ENCODE measurements at regions not wholly inside any gene's neighbourhood (a gene's known extent, or its start where the extent isn't known, plus 50 kb on each side); places are given as distances from the start of the nearest gene placed in this dataset.

DNA sequence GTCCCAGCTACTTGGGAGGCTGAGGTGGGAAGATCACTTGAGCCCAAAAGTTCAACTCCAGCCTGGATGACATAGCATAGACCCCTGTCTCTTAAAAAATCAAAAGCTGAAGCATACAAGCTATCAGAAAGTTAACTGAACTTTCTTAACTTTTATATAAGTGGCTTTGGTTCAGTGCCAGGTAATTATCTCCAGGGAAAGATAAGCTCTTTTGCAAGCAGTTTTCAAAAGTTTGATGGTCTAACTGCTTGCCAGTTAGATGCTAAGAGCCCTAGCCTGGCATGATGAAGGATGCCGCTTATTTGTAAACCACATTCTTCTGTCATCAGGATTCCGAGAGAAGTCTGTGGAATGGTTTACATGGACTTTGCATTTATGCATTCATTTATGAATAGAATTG is 409.1 kb downstream of the AEBP2 start:
- H3K36me3 Mint-ChIP-seq (ENCODE audit: low read depth): no peaks in the 10 kb centered on the region
- no peaks in the 10 kb centered on the region for H3K9me3 Mint-ChIP-seq
- H3K4me1 Mint-ChIP-seq (ENCODE audit: low read depth): peaks cover 43% of the 10 kb centered on the region
- H3K4me3 Mint-ChIP-seq: no peak overlapping the region
- no peaks in the 10 kb centered on the region for H3K27me3 Mint-ChIP-seq
- no peak overlapping the region for H3K27ac Mint-ChIP-seq

DNA sequence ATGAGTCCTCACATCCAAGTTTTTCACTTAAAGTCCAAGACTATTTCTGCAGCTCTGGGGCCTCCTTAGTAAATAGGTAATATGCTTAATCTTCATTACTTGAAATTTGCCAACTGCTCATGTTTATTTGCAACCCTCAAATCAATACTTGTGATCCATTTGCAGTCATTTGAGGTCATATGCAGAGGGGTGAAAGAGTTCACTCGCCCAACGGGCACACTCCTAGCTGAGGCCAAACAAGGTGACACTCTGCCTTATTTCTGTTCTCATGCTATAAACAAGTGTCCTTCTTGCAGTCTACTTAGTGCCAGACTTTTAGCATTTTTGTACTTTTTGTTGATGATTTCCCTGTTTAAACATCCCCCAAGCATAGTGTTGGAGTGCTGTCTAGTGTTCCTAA is 409.9 kb downstream of the AEBP2 start:
- H3K4me1 Mint-ChIP-seq (ENCODE audit: low read depth): peaks cover 43% of the 10 kb centered on the region
- H3K27ac Mint-ChIP-seq: no peak overlapping the region
- H3K36me3 Mint-ChIP-seq (ENCODE audit: low read depth): no peaks in the 10 kb centered on the region
- H3K4me3 Mint-ChIP-seq: no peak overlapping the region
- no peaks in the 10 kb centered on the region for H3K27me3 Mint-ChIP-seq
- no peaks in the 10 kb centered on the region for H3K9me3 Mint-ChIP-seq

DNA sequence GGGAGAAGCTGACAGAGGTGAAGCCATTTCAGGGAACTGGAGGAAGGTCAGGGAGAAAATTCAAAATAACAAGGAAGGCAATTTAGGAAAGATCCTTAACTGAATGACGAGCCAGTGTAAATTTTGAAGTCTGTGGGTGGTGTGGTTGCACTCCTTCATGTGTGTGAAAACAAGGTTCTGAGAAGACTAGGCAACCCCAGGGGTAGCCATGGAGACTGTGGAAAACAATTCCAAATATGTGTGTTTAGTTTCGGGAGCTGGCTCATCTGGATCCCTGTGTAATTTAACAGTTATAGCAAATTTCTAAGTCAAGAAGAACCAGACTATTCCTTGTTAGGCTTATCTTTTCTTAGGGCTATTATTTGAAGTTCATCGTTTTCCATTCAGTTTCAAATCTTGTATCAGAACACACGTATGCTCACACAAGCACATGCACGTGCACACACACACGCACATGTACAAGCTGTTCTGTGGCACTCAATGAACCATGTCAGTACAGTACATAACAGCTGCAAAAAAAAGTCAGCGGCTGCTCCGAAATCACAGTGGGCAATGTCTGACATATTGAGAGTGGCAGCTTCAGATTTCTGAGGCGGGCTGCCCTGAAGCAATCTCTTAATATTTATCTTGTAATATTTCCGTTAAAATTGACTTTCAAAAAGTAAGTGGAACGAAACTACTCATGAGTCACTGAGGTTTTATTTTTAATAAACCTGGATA is 411.2 kb downstream of the AEBP2 start:
- H3K27me3 Mint-ChIP-seq: no peaks in the 10 kb centered on the region
- H3K36me3 Mint-ChIP-seq (ENCODE audit: low read depth): no peaks in the 10 kb centered on the region
- peaks cover 43% of the 10 kb centered on the region for H3K4me1 Mint-ChIP-seq (ENCODE audit: low read depth)
- no peak overlapping the region for H3K4me3 Mint-ChIP-seq
- peak overlapping the region; percentile 3 for H3K27ac Mint-ChIP-seq
- no peaks in the 10 kb centered on the region for H3K9me3 Mint-ChIP-seq

DNA sequence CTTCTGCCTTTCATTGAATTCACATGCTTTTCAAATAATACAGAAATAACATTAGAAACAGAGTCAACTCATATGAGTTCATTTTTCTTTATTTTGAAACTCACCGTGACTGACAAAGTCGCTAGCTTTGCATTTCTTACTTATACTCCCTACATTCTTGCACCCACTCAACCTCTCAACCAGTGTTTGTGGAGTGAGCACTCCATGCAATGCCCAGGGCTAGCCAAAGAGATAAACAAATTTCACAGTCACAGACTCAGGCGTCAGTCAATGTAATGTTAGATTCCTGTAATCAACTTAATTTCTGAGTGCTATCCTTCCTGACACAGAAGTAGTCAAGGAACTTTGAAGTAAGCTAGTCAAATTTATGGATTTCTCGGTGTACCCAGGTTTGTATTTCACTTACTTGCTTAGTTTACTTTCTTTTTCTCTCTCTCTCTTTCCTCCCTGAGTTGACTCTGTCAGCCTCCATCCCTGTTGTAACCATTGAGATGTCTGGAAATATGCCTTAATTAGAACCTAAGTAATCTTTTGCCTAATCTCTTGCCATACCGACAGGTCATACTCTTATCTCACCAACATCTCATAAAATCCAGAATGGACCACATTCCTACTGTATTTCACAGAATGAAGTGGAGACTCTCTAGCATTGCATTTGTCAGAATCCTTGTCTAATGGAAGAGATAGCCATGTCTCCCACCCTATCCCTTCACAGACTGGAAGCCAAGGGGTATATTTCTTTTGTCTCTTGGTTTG is 413.0 kb downstream of the AEBP2 start:
- H3K27me3 Mint-ChIP-seq: peaks cover 8% of the 10 kb centered on the region
- H3K4me1 Mint-ChIP-seq (ENCODE audit: low read depth): peaks cover 33% of the 10 kb centered on the region
- no peaks in the 10 kb centered on the region for H3K36me3 Mint-ChIP-seq (ENCODE audit: low read depth)
- H3K27ac Mint-ChIP-seq: no peak overlapping the region
- no peak overlapping the region for H3K4me3 Mint-ChIP-seq
- no peaks in the 10 kb centered on the region for H3K9me3 Mint-ChIP-seq

DNA sequence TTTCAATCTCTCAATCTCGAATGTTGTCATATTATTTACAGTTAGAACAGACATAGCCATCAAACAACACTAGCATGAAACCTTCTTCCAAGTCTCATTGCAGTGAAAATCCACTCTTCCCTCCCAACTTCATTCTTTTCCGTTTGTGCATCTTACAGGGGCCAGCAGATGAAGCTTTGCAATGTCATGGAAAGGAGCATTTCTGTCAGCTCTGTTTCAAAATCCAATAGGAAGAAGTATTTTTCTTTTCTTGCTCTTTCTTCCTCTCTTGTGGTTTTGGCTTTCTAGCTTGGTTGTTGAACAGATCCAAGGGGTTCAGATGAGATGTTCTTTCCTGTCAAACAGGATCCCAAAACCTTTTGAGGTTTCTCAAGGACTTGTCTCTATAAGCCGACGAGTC is 416.6 kb downstream of the AEBP2 start:
- Mint-ChIP-seq H3K4me3 (no peak overlapping the region), H3K27me3 (peaks cover 8% of the 10 kb centered on the region), H3K36me3 (ENCODE audit: low read depth) (no peaks in the 10 kb centered on the region), H3K27ac (no peak overlapping the region), H3K9me3 (no peaks in the 10 kb centered on the region), H3K4me1 (ENCODE audit: low read depth) (peaks cover 4% of the 10 kb centered on the region)

DNA sequence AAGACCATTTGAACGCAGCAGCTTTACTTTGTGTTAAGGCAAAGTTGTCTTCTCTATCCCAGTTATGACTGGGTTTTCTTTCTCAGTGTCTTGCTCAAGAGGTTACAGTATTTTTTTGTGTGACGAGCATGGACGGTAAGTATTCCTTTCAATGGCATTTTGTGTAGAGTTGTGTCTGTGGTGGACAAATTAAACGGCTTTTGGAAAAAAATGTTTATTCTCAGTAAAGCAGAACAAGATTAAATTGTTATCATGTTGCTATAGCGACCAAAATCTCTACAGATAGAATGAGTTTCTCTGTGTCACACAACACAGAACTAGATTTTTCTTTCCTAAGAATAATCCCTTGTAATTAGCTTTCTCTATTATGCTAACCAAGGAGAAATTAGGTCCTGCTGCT is 417.1 kb downstream of the AEBP2 start:
- peaks cover 8% of the 10 kb centered on the region for H3K27me3 Mint-ChIP-seq
- H3K4me3 Mint-ChIP-seq: no peak overlapping the region
- H3K9me3 Mint-ChIP-seq: no peaks in the 10 kb centered on the region
- H3K4me1 Mint-ChIP-seq (ENCODE audit: low read depth): no peaks in the 10 kb centered on the region
- no peaks in the 10 kb centered on the region for H3K36me3 Mint-ChIP-seq (ENCODE audit: low read depth)
- H3K27ac Mint-ChIP-seq: no peak overlapping the region

DNA sequence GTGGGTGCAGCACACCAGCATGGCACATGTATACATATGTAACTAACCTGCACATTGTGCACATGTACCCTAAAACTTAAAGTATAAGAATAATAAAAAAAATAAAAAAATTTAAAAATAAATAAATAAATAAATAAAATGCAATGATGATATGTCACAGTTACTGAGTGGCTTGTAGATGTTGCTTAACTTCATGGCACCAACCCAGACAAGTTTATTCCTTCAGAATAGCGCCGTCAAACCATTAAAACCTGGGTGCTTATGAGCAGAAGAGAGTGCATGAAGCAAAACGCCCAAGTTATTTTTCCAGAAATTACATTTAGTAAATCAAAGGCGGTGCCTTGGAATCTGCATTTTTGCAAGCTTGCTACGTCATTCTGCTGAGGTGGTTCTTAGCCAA is 417.9 kb downstream of the AEBP2 start:
- peaks cover 8% of the 10 kb centered on the region for H3K27me3 Mint-ChIP-seq
- no peaks in the 10 kb centered on the region for H3K4me1 Mint-ChIP-seq (ENCODE audit: low read depth)
- H3K36me3 Mint-ChIP-seq (ENCODE audit: low read depth): no peaks in the 10 kb centered on the region
- H3K4me3 Mint-ChIP-seq: no peak overlapping the region
- no peaks in the 10 kb centered on the region for H3K9me3 Mint-ChIP-seq
- H3K27ac Mint-ChIP-seq: no peak overlapping the region

DNA sequence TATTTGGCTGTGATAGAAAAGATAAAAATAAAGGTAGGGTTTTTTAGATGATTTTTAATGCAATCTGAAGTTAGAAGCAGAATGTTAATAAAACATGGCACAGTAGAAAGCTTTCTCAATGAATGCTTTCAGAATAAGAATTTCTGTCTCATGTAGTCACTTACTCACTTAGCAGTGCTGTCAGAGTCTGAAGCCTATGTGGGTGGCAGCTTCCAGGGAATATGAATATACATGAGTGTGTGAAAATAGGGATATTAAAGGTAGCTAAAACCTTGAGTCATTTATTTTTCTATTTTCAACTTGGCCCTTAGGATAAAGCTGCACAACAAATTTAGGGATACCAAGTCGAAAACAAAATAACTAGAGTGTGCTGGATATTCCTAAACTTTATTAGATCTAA is 427.9 kb downstream of the AEBP2 start:
- H3K36me3 Mint-ChIP-seq (ENCODE audit: low read depth): no peaks in the 10 kb centered on the region
- H3K27me3 Mint-ChIP-seq: no peaks in the 10 kb centered on the region
- H3K27ac Mint-ChIP-seq: no peak overlapping the region
- H3K4me1 Mint-ChIP-seq (ENCODE audit: low read depth): peaks cover 21% of the 10 kb centered on the region
- no peaks in the 10 kb centered on the region for H3K9me3 Mint-ChIP-seq
- H3K4me3 Mint-ChIP-seq: no peak overlapping the region

DNA sequence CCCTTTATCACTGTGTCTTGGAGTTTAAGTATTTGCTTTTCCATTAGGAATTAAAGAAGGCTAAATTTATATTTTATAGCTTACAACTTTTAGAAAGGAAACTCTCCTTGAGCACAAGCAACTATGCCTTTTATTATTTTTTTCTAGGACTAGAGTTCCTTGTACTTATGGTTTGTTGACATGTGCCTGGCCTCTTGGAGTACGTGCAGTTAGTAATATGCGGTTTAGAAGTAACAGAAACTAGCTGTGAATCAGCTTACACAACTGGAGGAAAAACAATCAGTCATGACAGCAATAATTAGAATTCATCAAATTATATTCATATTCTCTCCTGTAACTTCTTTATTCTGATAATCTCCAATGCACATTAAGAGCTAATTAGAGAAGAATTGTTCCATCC is 428.7 kb downstream of the AEBP2 start:
- peaks cover 21% of the 10 kb centered on the region for H3K4me1 Mint-ChIP-seq (ENCODE audit: low read depth)
- H3K36me3 Mint-ChIP-seq (ENCODE audit: low read depth): no peaks in the 10 kb centered on the region
- H3K9me3 Mint-ChIP-seq: peaks cover under 1% of the 10 kb centered on the region
- H3K27me3 Mint-ChIP-seq: no peaks in the 10 kb centered on the region
- H3K4me3 Mint-ChIP-seq: no peak overlapping the region
- no peak overlapping the region for H3K27ac Mint-ChIP-seq

DNA sequence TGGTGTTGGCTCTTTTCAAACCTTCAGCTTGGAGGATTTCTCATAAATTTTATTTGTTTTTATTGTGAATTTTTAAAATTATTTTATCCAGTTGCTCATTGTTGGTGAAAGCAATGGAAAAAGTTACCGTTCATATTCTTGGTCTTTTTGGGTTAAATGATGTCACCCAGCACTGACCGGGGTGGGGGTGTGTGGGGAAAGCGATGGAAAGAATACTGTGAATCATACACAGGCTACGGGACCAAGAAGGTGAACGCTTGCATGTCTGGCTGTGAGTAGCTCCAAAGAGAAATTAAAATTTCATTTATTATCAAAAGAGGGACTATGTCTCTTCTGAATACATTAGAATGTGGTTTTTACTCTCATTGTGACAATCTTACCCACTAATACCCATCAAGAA is 430.1 kb downstream of the AEBP2 start:
- Mint-ChIP-seq H3K4me1 (ENCODE audit: low read depth) (peaks cover 21% of the 10 kb centered on the region), H3K9me3 (peaks cover 4% of the 10 kb centered on the region), H3K27me3 (no peaks in the 10 kb centered on the region), H3K27ac (no peak overlapping the region), H3K4me3 (no peak overlapping the region), H3K36me3 (ENCODE audit: low read depth) (no peaks in the 10 kb centered on the region)

DNA sequence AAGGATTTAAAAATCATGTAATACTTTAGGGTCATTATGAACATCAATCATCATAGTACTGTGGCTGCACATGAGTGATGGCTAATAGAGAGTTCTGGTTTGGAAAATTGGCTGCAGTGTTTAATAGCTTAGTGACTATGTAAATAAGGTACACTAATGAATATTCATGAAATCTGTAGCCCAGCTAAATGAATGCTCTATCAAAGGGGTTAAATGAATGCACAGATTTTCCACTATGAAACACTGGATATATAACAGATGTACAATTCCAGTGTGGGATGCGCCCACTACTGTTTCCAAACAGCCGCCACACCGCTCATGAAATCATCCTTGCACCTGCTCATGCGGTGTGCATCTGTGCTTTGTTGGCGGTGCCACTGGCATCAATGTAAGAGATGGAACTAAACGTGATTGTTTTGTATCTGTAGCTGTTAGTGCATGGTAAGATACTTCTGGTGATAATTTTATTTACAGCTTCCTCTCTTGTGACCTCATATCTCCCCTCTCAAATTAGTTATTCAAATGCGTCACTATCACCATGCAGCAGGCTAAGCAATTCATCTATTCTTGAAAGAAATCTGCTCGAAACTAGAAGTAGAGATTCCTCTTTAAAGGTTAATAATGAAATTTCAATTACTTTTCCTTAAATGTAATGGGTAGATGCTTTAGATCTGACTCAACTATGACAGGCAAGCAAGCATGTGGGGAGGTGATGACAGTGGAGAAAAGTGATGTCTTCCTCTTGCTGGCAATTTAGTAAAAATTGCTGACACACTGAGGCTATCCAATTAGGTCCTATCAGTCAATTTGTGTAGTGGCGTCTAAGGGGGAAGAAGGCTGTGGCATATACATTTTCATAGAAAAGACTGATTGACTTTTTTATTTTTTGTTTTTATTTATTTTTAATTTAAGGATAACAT is 433.6 kb downstream of the AEBP2 start:
- H3K4me3 Mint-ChIP-seq: no peak overlapping the region
- H3K27ac Mint-ChIP-seq: no peak overlapping the region
- peaks cover 21% of the 10 kb centered on the region for H3K4me1 Mint-ChIP-seq (ENCODE audit: low read depth)
- H3K9me3 Mint-ChIP-seq: peaks cover 4% of the 10 kb centered on the region
- no peaks in the 10 kb centered on the region for H3K27me3 Mint-ChIP-seq
- H3K36me3 Mint-ChIP-seq (ENCODE audit: low read depth): no peaks in the 10 kb centered on the region

DNA sequence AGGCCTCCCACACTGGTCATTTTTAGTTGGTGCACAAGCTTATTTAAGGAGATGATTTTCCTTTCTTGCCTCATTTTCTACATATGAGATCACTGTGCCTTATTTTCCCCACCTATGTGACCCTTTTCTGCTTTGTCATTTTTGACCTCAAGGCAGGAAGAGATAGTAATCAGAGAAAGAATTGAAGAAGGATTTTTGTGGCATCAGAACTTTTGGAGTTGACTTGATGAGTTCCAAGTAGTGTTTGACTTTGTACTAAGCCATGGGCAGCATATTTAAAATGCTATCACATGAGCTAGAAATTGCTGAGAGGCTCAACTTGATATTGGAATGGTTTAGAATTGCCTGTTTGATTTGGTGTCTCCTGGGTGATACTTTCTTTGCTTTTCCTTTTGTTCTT is 440.8 kb downstream of the AEBP2 start:
- no peaks in the 10 kb centered on the region for H3K9me3 Mint-ChIP-seq
- no peaks in the 10 kb centered on the region for H3K4me1 Mint-ChIP-seq (ENCODE audit: low read depth)
- peaks cover 3% of the 10 kb centered on the region for H3K27me3 Mint-ChIP-seq
- no peak overlapping the region for H3K27ac Mint-ChIP-seq
- no peak overlapping the region for H3K4me3 Mint-ChIP-seq
- no peaks in the 10 kb centered on the region for H3K36me3 Mint-ChIP-seq (ENCODE audit: low read depth)

DNA sequence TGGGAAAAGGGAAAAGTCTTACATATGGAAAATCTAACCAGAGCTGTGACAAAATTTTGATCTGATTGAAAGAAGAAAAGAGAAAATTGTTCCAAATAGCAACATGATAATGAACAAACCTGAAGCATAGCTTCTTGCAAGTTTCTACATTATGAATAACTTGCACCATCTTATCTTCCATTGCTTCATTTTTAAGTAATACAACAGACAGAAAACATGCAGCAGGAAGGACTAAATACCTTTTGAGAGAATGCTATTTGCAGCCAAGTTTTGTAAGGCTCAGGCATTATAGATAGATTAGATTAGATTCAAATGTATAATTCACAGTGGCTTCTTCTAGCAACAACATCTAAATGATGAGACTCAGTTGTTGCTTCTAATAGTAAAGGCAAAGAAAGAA is 441.4 kb downstream of the AEBP2 start:
- Mint-ChIP-seq H3K4me3 (no peak overlapping the region), H3K9me3 (no peaks in the 10 kb centered on the region), H3K36me3 (ENCODE audit: low read depth) (no peaks in the 10 kb centered on the region), H3K4me1 (ENCODE audit: low read depth) (no peaks in the 10 kb centered on the region), H3K27me3 (peaks cover 3% of the 10 kb centered on the region), H3K27ac (no peak overlapping the region)

DNA sequence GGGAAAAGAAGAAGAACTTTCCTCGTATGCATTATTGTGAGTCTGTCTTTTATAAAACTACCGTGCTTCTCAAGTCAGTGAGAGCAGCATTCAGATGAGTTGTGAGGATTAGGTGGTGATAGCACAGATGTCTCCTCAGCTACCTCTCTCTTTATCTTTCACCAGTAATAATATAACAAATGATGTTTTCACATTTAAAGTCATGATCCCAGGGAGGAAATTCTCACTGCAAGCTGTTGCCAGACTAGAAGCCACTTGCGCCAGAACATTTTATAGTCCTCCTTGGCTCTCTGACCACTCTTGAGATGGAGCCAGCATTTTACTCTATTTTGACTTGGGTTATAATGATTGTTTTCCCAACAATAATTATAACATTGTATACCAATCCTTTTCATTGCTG is 443.1 kb downstream of the AEBP2 start:
- Mint-ChIP-seq H3K36me3 (ENCODE audit: low read depth) (no peaks in the 10 kb centered on the region), H3K27ac (no peak overlapping the region), H3K9me3 (no peaks in the 10 kb centered on the region), H3K27me3 (peaks cover 3% of the 10 kb centered on the region), H3K4me1 (ENCODE audit: low read depth) (no peaks in the 10 kb centered on the region), H3K4me3 (no peak overlapping the region)

DNA sequence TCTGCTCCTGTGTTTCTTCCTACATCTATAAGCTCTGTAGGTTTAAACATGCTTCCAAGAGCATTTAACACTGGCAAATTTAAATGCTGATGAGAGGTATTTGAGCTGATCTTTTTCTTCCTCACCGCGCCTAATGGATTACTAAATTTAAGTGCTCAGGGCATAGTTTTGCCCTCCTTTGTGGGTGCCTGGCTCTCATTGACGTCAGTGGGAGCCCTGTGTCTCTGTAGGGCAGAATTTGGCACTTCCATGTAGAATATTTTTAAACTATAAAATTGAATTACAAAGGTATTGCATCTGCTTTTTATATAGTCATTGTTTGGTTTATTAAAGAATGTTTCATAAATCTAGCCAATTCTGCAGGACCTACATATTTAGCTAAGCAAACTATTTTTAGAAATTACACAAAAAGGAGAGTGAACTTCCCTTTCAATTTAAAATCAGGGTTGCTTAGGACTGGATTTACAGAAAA is 444.8 kb downstream of the AEBP2 start:
- no peak overlapping the region for H3K4me3 Mint-ChIP-seq
- no peaks in the 10 kb centered on the region for H3K9me3 Mint-ChIP-seq
- H3K27ac Mint-ChIP-seq: no peak overlapping the region
- H3K27me3 Mint-ChIP-seq: peaks cover 3% of the 10 kb centered on the region
- H3K4me1 Mint-ChIP-seq (ENCODE audit: low read depth): no peaks in the 10 kb centered on the region
- H3K36me3 Mint-ChIP-seq (ENCODE audit: low read depth): no peaks in the 10 kb centered on the region

All from stimulated activated naive CD8-positive, alpha-beta T cell treated with anti-CD3 and anti-CD28 coated beads, Interleukin-15, Interleukin-2, amounts not matched to agents 100 ng/mL and 50 ng/mL, for 24 hours (primary cell).